ENCODE measurements at regions not wholly inside any gene's neighbourhood (a gene's known extent, or its start where the extent isn't known, plus 50 kb on each side); places are given as distances from the start of the nearest gene placed in this dataset.

DNA sequence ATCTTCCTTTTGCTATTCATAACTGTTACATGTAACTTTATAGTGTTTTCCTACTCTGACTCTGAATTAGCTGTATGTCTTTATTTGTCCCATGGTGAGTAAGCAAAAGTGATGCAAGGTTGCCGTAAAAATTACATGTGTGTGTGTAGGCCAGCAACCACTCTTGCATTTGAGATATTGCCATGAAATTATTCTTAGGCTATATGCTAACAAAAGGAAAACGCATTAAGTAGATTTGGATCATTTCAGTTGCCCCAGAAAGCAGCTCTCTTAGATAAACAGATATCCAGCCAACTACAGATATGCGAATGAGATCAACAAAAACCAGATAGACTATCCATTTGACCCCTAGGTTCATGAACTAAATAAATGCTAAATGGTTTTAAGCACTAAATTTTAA lies 73.6 kb downstream of the CYLC2 start:
- DNase-seq (ENCODE audit: low read depth in 2 of 2), result peak in 1 of 2 donors; percentile 61
- H3K4me3 ChIP-seq (replicated peaks in 1 of 2; ENCODE audit: low read depth in 2 of 2, low read length in 2 of 2), result no peak overlapping the region
- TF ChIP-seq, protein P1, sequence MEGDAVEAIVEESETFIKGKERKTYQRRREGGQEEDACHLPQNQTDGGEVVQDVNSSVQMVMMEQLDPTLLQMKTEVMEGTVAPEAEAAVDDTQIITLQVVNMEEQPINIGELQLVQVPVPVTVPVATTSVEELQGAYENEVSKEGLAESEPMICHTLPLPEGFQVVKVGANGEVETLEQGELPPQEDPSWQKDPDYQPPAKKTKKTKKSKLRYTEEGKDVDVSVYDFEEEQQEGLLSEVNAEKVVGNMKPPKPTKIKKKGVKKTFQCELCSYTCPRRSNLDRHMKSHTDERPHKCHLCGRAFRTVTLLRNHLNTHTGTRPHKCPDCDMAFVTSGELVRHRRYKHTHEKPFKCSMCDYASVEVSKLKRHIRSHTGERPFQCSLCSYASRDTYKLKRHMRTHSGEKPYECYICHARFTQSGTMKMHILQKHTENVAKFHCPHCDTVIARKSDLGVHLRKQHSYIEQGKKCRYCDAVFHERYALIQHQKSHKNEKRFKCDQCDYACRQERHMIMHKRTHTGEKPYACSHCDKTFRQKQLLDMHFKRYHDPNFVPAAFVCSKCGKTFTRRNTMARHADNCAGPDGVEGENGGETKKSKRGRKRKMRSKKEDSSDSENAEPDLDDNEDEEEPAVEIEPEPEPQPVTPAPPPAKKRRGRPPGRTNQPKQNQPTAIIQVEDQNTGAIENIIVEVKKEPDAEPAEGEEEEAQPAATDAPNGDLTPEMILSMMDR (IDR thresholded peaks at IDR 0.05; ENCODE audit: low read depth, low read length), result no peak

GRCh38 chr9:103078581-103078980 lies 83.4 kb downstream of the CYLC2 start:
- H3K4me3 ChIP-seq (replicated peaks in 1 of 2; ENCODE audit: low read depth in 2 of 2, low read length in 2 of 2), result no peak overlapping the region
- TF ChIP-seq, protein P1 (IDR thresholded peaks at IDR 0.05; ENCODE audit: low read depth, low read length), result no peak
- no peak for DNase-seq (ENCODE audit: low read depth in 2 of 2)

- H3K4me3 ChIP-seq (replicated peaks in 1 of 2; ENCODE audit: low read depth in 2 of 2, low read length in 2 of 2), result no peak overlapping the region
- TF ChIP-seq, protein P1 (IDR thresholded peaks at IDR 0.05; ENCODE audit: low read depth, low read length), result no peak
- no peak for DNase-seq (ENCODE audit: low read depth in 2 of 2)
Measured at GRCh38 chr9:103082494-103082893, 87.4 kb downstream of the CYLC2 start.

- no peak overlapping the region for H3K4me3 ChIP-seq (replicated peaks in 1 of 2; ENCODE audit: low read depth in 2 of 2, low read length in 2 of 2)
- DNase-seq (ENCODE audit: low read depth in 2 of 2), result no peak
- TF ChIP-seq, protein P1 (IDR thresholded peaks at IDR 0.05; ENCODE audit: low read depth, low read length), result no peak
Measured at GRCh38 chr9:103089357-103089756, 94.2 kb downstream of the CYLC2 start.

GRCh38 chr9:103104101-103104500 lies 109.0 kb downstream of the CYLC2 start:
- DNase-seq (ENCODE audit: low read depth in 2 of 2), result no peak
- TF ChIP-seq, protein P1 (IDR thresholded peaks at IDR 0.05; ENCODE audit: low read depth, low read length), result no peak

GRCh38 chr9:103116246-103116645 lies 121.1 kb downstream of the CYLC2 start:
- TF ChIP-seq, protein P1 (IDR thresholded peaks at IDR 0.05; ENCODE audit: low read depth, low read length), result no peak
- DNase-seq (ENCODE audit: low read depth in 2 of 2), result no peak
- H3K4me3 ChIP-seq (replicated peaks in 1 of 2; ENCODE audit: low read depth in 2 of 2, low read length in 2 of 2), result no peak overlapping the region

More at GRCh38 chr9:103104101-103104500, 109.0 kb downstream of the CYLC2 start:
- no peak overlapping the region for H3K4me3 ChIP-seq (replicated peaks in 1 of 2; ENCODE audit: low read depth in 2 of 2, low read length in 2 of 2)

- no peak overlapping the region for H3K4me3 ChIP-seq (replicated peaks in 1 of 2; ENCODE audit: low read depth in 2 of 2, low read length in 2 of 2)
- no peak for DNase-seq (ENCODE audit: low read depth in 2 of 2)
- TF ChIP-seq, protein P1 (IDR thresholded peaks at IDR 0.05; ENCODE audit: low read depth, low read length), result no peak
Measured at GRCh38 chr9:103126494-103126893, 131.4 kb downstream of the CYLC2 start.
